Neuronal stem cell (in vitro differentiated cells): ENCODE measurements at regions not wholly inside any gene's neighbourhood (a gene's known extent, or its start where the extent isn't known, plus 50 kb on each side); places are given as distances from the start of the nearest gene placed in this dataset.

ENCODE experiments used
- DNase-seq: peaks from one replicate; pipeline ENCODE4 v3.0.0-alpha.2; 2013; ENCODE audit warnings: low spot score
- H2AFZ ChIP-seq: one replicate; pipeline ENCODE4 v1.6.1; 2013; ENCODE audit warnings: mild to moderate bottlenecking, low read length, inconsistent platforms
- H2AK5ac ChIP-seq: 2 replicates; pipeline ENCODE4 v1.6.1; 2013; ENCODE audit warnings: low read depth, mild to moderate bottlenecking, inconsistent platforms, low read length, moderate library complexity, mixed read lengths
- H2BK120ac ChIP-seq: 2 replicates; pipeline ENCODE4 v1.6.1; 2013; ENCODE audit warnings: low read depth, mild to moderate bottlenecking, inconsistent platforms, low read length, moderate library complexity, mixed read lengths
- H2BK12ac ChIP-seq: one replicate; pipeline ENCODE4 v1.6.1; 2013; ENCODE audit warnings: low read length, inconsistent platforms
- H2BK15ac ChIP-seq: 2 replicates; pipeline ENCODE4 v1.6.1; 2013; ENCODE audit warnings: mild to moderate bottlenecking, low read length, inconsistent platforms, mixed read lengths
- H2BK5ac ChIP-seq: one replicate; pipeline ENCODE4 v1.6.1; 2013; ENCODE audit warnings: inconsistent platforms, mild to moderate bottlenecking, low read length, moderate library complexity
- H3K14ac ChIP-seq: one replicate; pipeline ENCODE4 v1.6.1; 2013; ENCODE audit warnings: low read length, inconsistent platforms
- H3K18ac ChIP-seq: 2 replicates; pipeline ENCODE4 v1.6.1; 2013; ENCODE audit warnings: low read length, inconsistent platforms
- H3K23ac ChIP-seq: 2 replicates; pipeline ENCODE4 v1.6.1; 2013; ENCODE audit warnings: low read depth, mild to moderate bottlenecking, mixed read lengths, low read length, inconsistent platforms; ENCODE audit not compliant: poor library complexity
- H3K27ac ChIP-seq: replicated peaks from 3 replicates; pipeline ENCODE4 v1.5.1; 2013; ENCODE audit warnings: low read length, inconsistent platforms
- H3K27me3 ChIP-seq, 3 experiments: 2 replicates each; pipeline ENCODE4 v1.6.1; 2013; ENCODE audit warnings: low read length in 3 of 3, mild to moderate bottlenecking in 2 of 3, inconsistent platforms in 1 of 3, low read depth in 1 of 3, mixed read lengths in 1 of 3, moderate library complexity in 1 of 3; ENCODE audit not compliant: control insufficient read depth in 3 of 3, insufficient read depth in 3 of 3
- H3K36me3 ChIP-seq, 2 donors: replicated peaks in 1 of 2; 2 replicates each; pipeline ENCODE4 v1.6.1; 2013; ENCODE audit warnings: low read length in 2 of 2; ENCODE audit not compliant: control insufficient read depth in 2 of 2, insufficient read depth in 2 of 2
- H3K4ac ChIP-seq: 2 replicates; pipeline ENCODE4 v1.6.1; 2013; ENCODE audit warnings: inconsistent platforms, mild to moderate bottlenecking, low read length, moderate library complexity
- H3K4me1 ChIP-seq, 2 donors: 1 replicate in 1 of 2; 2 replicates in 1 of 2; pipeline ENCODE4 v1.6.1; 2013; ENCODE audit warnings: low read length in 2 of 2, low read depth in 1 of 2; ENCODE audit not compliant: control insufficient read depth in 2 of 2, insufficient read depth in 1 of 2
- H3K4me2 ChIP-seq: one replicate; pipeline ENCODE4 v1.6.1; 2013; ENCODE audit warnings: mild to moderate bottlenecking, low read length, inconsistent platforms; ENCODE audit not compliant: insufficient read depth, poor library complexity, severe bottlenecking
- H3K4me3 ChIP-seq, 2 donors: 2 replicates each; pipeline ENCODE4 v1.5.1; 2013; ENCODE audit warnings: low read length in 2 of 2, mild to moderate bottlenecking in 2 of 2, inconsistent platforms in 1 of 2, moderate library complexity in 1 of 2
- H3K79me1 ChIP-seq: one replicate; pipeline ENCODE4 v1.6.1; 2013; ENCODE audit warnings: low read depth, mild to moderate bottlenecking, inconsistent platforms, low read length, moderate library complexity
- H3K9ac ChIP-seq: one replicate; pipeline ENCODE4 v1.6.1; 2013; ENCODE audit warnings: mild to moderate bottlenecking, low read depth, low read length, inconsistent platforms; ENCODE audit not compliant: poor library complexity
- H3K9me3 ChIP-seq, 2 donors: replicated peaks in 1 of 2; 2 replicates each; pipeline versions ENCODE3 to v1.6.1; 2013; ENCODE audit warnings: low read length in 2 of 2, mild to moderate bottlenecking in 2 of 2, inconsistent platforms in 1 of 2, low read depth in 1 of 2, mixed read lengths in 1 of 2, moderate library complexity in 1 of 2; ENCODE audit not compliant: control insufficient read depth in 2 of 2, insufficient read depth in 1 of 2
- H4K8ac ChIP-seq: one replicate; pipeline ENCODE4 v1.6.1; 2013; ENCODE audit warnings: low read depth, mild to moderate bottlenecking, inconsistent platforms, low read length, moderate library complexity
- H4K91ac ChIP-seq: one replicate; pipeline ENCODE4 v1.6.1; 2013; ENCODE audit warnings: low read length, low read depth, mild to moderate bottlenecking, inconsistent platforms; ENCODE audit not compliant: poor library complexity
- WGBS, 2 donors: extraction: QIAGEN DNeasy Blood & Tissue Kit; methylation state at CpG; one replicate each; pipeline ENCODE4 v1.1.7; 2013; ENCODE audit warnings: missing lambda C conversion rate in 2 of 2, mixed read lengths in 1 of 2; ENCODE audit not compliant: insufficient read length in 2 of 2, insufficient replicate concordance in 1 of 2; ENCODE audit errors: extremely low coverage in 2 of 2; 5-methylcytosine and 5-hydroxymethylcytosine counted together

DNA sequence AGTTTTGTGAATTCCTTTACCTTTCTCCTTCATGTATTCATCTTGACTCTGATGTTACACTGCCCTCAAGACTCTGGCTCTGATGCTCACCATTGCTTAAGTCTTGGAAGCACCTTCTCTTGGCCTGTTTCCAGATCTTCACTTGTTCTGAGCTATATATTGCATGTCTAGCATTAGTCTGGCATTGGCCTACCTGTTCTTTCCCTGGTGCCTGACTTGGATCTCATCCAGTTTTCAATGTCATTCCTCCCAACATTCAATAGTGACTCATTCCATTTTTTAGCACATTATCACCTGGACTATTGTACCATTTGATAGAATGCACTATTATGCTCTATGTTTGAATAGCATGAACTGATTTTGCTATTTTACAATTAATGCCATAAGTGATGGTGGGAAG lies 127.3 kb upstream of the NYAP2 start:
- no peak overlapping the region for H3K27ac ChIP-seq
- no peak overlapping the region for H2BK120ac ChIP-seq
- no peak for DNase-seq
- H2AFZ ChIP-seq: no peak overlapping the region
- no peak overlapping the region for H3K4me3 ChIP-seq
- H2BK12ac ChIP-seq: no peak overlapping the region
- no peak overlapping the region for H3K4ac ChIP-seq
- H4K91ac ChIP-seq: no peak overlapping the region
- H2BK5ac ChIP-seq: no peak overlapping the region
- no peaks in the 10 kb centered on the region for H3K36me3 ChIP-seq
- H2AK5ac ChIP-seq: no peak overlapping the region
- H3K14ac ChIP-seq: no peak overlapping the region
- H3K18ac ChIP-seq: no peak overlapping the region
- no peak overlapping the region for H4K8ac ChIP-seq
- no peak overlapping the region for H3K4me2 ChIP-seq
- H3K27me3 ChIP-seq: no peaks in the 10 kb centered on the region
- H3K9ac ChIP-seq: no peak overlapping the region
- H3K79me1 ChIP-seq: no peaks in the 10 kb centered on the region
- no peak overlapping the region for H3K23ac ChIP-seq
- H3K9me3 ChIP-seq: no peaks in the 10 kb centered on the region
- peaks cover 0 to 2% of the 10 kb centered on the region in 2 donors for H3K4me1 ChIP-seq
- H2BK15ac ChIP-seq: no peak overlapping the region

DNA sequence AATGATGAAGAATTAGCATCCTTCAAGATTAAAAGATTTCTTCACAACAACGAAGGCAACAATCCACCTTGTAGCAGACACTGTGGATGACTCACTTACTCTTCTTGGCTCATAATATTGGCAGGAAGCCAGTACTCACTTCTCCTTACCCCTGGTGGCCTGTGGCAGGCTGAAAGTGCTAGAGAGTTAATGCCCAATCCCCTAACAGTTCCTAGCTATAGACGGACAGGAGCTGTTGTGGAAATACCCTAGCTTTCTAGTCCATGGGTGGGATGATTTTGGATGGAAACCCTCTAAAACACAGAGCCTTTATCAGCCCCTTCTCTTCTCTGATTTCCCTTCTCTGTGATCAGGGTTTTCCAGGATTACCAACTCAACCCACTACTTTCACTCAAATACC lies 128.6 kb upstream of the NYAP2 start:
- no peak overlapping the region for H3K4ac ChIP-seq
- no peaks in the 10 kb centered on the region for H3K36me3 ChIP-seq
- no peaks in the 10 kb centered on the region for H3K27me3 ChIP-seq
- H4K8ac ChIP-seq: no peak overlapping the region
- no peak overlapping the region for H3K23ac ChIP-seq
- H2AK5ac ChIP-seq: no peak overlapping the region
- no peaks in the 10 kb centered on the region for H3K79me1 ChIP-seq
- no peak overlapping the region for H2BK5ac ChIP-seq
- peaks cover 0 to 2% of the 10 kb centered on the region in 2 donors for H3K4me1 ChIP-seq
- H2BK12ac ChIP-seq: no peak overlapping the region
- H2BK120ac ChIP-seq: no peak overlapping the region
- H4K91ac ChIP-seq: no peak overlapping the region
- H3K27ac ChIP-seq: no peak overlapping the region
- no peak overlapping the region for H3K18ac ChIP-seq
- DNase-seq: no peak
- no peak overlapping the region for H3K14ac ChIP-seq
- H3K4me2 ChIP-seq: no peak overlapping the region
- H2BK15ac ChIP-seq: no peak overlapping the region
- no CpG with 5 or more reads among the region's 2 CpGs for WGBS, 2 donors
- no peak overlapping the region for H3K9ac ChIP-seq
- H3K4me3 ChIP-seq: no peak overlapping the region
- no peaks in the 10 kb centered on the region for H3K9me3 ChIP-seq
- H2AFZ ChIP-seq: no peak overlapping the region

DNA sequence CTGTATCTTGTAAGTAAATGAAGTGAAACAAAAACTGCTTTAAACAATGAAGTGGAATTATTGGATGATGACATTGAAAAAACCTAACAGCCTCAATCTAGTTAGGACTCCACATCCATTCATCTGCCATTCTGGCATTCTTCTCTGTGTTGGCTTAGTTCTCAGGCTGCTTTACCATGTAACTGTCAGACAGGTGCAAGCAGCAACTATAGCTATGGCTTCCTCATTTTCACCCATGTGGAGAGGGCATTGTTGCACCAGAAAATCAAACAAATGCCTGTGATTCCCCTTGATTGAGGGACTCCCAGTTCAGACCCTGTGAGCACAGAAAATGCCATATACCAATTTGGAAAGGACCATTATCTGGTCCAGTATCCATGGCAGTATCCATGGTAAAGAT lies 129.5 kb upstream of the NYAP2 start:
- H4K91ac ChIP-seq: no peak overlapping the region

DNA sequence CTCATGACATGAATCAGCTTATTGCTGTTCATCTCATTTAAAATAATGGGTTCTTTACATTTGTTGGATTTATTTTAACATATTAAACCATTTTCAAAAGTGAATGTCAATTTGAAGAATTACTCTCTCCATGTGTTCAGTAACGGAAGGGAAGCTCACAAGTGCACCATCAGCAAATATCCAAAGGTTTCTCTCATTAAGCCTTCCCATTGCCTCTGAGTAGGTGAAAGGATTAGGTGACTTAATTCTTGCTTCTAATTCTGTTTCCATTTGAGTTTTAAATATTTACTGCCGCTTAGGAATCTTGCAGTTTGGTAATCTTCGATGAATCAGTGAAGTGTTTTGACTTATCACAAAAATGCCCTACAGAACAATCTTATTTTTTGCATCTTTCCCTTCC lies 145.1 kb upstream of the NYAP2 start:
- H3K79me1 ChIP-seq: no peaks in the 10 kb centered on the region
- no peaks in the 10 kb centered on the region for H3K36me3 ChIP-seq
- H3K23ac ChIP-seq: no peak overlapping the region
- H3K4me1 ChIP-seq: no peaks in the 10 kb centered on the region
- H3K18ac ChIP-seq: no peak overlapping the region
- H2AK5ac ChIP-seq: no peak overlapping the region
- no peaks in the 10 kb centered on the region for H3K27me3 ChIP-seq
- no peak overlapping the region for H3K4me2 ChIP-seq
- no peak overlapping the region for H3K14ac ChIP-seq
- no peak overlapping the region for H2BK12ac ChIP-seq
- no peaks in the 10 kb centered on the region for H3K9me3 ChIP-seq
- H2BK120ac ChIP-seq: no peak overlapping the region
- H3K9ac ChIP-seq: no peak overlapping the region
- no peak overlapping the region for H4K8ac ChIP-seq
- DNase-seq: no peak
- H3K4ac ChIP-seq: no peak overlapping the region
- H2AFZ ChIP-seq: no peak overlapping the region
- no peak overlapping the region for H2BK15ac ChIP-seq
- H4K91ac ChIP-seq: no peak overlapping the region
- H3K4me3 ChIP-seq: no peak overlapping the region
- no CpG with 5 or more reads among the region's 3 CpGs for WGBS, 2 donors
- no peak overlapping the region for H3K27ac ChIP-seq
- H2BK5ac ChIP-seq: no peak overlapping the region

More for the DNA sequence above, 129.5 kb upstream of the NYAP2 start:
- Histone ChIP-seq H2BK15ac (no peak overlapping the region), H2BK120ac (no peak overlapping the region), H3K4me2 (no peak overlapping the region), H3K4me1 (peaks cover 0 to 2% of the 10 kb centered on the region in 2 donors), H4K8ac (no peak overlapping the region), H2AFZ (no peak overlapping the region), H3K18ac (no peak overlapping the region), H2BK12ac (no peak overlapping the region), H3K9ac (no peak overlapping the region), H3K23ac (no peak overlapping the region), H3K79me1 (no peaks in the 10 kb centered on the region), H3K9me3 (no peaks in the 10 kb centered on the region), H3K27ac (no peak overlapping the region), H3K14ac (no peak overlapping the region), H3K36me3 (no peaks in the 10 kb centered on the region), H3K4ac (no peak overlapping the region), H3K4me3 (no peak overlapping the region), H3K27me3 (no peaks in the 10 kb centered on the region), H2AK5ac (no peak overlapping the region), H2BK5ac (no peak overlapping the region)
- no peak for DNase-seq
